ENCODE measurements at regions not wholly inside any gene's neighbourhood (a gene's known extent, or its start where the extent isn't known, plus 50 kb on each side); places are given as distances from the start of the nearest gene placed in this dataset.

GRCh38 chr9:126275386-126276001 is 51.1 kb upstream of the MVB12B start:
- ChIA-PET CTCF (interaction anchor here (0.6 kb wide), 1 partner anchor 501 kb away, joined by 3 read pairs; no protein-coding TSS in a partner anchor), POLR2A (no interaction called here)
- TF ChIP-seq, protein P1, sequence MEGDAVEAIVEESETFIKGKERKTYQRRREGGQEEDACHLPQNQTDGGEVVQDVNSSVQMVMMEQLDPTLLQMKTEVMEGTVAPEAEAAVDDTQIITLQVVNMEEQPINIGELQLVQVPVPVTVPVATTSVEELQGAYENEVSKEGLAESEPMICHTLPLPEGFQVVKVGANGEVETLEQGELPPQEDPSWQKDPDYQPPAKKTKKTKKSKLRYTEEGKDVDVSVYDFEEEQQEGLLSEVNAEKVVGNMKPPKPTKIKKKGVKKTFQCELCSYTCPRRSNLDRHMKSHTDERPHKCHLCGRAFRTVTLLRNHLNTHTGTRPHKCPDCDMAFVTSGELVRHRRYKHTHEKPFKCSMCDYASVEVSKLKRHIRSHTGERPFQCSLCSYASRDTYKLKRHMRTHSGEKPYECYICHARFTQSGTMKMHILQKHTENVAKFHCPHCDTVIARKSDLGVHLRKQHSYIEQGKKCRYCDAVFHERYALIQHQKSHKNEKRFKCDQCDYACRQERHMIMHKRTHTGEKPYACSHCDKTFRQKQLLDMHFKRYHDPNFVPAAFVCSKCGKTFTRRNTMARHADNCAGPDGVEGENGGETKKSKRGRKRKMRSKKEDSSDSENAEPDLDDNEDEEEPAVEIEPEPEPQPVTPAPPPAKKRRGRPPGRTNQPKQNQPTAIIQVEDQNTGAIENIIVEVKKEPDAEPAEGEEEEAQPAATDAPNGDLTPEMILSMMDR (IDR thresholded peaks at IDR 0.05; ENCODE audit: unreplicated experiment): no peak
- H3K4me3 Mint-ChIP-seq (ENCODE audit: unreplicated experiment): no peak overlapping the region
- BruUV-seq (replicated peaks): no TSS peak
- no peaks in the 10 kb centered on the region for H3K36me3 Mint-ChIP-seq (ENCODE audit: insufficient read depth, unreplicated experiment)
- peaks cover 48% of the 10 kb centered on the region for H3K27me3 Mint-ChIP-seq (ENCODE audit: insufficient read depth, unreplicated experiment)
- DNase-seq (ENCODE audit: unreplicated experiment): no peak
- peaks cover 11% of the 10 kb centered on the region for H3K9me3 Mint-ChIP-seq (ENCODE audit: unreplicated experiment)
- intact Hi-C loops (cut with micrococcal nuclease): no loop called here
- no peaks in the 10 kb centered on the region for H3K4me1 Mint-ChIP-seq (ENCODE audit: insufficient read depth, unreplicated experiment)
- no peak overlapping the region for H3K27ac Mint-ChIP-seq (ENCODE audit: low read depth, unreplicated experiment)

DNA sequence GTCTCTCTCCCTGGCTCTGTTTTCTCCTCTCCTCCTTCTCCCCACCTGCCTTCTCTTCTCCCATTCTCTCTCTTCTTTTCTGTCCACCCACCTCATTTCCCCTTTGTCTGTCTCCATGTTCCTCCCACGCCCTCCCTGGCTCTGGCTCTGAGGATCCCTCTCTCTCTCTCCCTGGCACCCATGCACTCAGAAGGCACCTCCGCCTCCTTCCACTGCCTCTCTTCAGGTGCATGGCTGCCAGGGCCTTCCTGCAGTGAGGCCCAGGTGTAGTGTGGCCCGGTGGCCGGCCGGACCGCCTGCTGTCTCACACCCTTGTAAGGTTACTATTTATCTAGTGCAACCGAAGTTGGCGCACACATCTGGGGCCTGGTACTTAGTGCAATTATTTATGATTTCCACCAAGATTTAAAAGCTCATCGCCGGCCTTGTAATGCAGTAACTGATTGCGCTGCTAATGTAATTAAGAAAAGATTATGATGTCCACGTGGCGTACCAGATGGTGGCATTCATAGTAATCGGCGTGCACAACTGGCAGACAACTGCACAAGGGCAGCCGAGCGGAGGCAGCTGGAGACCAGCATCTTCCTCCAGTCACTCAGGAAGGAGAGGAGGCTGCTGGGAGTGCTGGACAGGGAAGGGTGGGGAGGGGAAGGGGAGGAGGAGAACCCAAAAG is 50.4 kb upstream of the MVB12B start:
- CTCF ChIA-PET: interaction anchor here (0.6 to 0.8 kb wide), 4 partner anchors 12 to 123 kb away, joined by 3 read pairs; no protein-coding TSS in a partner anchor
- BruUV-seq (replicated peaks): no TSS peak
- no peaks in the 10 kb centered on the region for H3K4me1 Mint-ChIP-seq (ENCODE audit: insufficient read depth, unreplicated experiment)
- TF ChIP-seq, protein P1 (IDR thresholded peaks at IDR 0.05; ENCODE audit: unreplicated experiment): no peak
- no peak for DNase-seq (ENCODE audit: unreplicated experiment)
- peaks cover 11% of the 10 kb centered on the region for H3K9me3 Mint-ChIP-seq (ENCODE audit: unreplicated experiment)
- no peak overlapping the region for H3K27ac Mint-ChIP-seq (ENCODE audit: low read depth, unreplicated experiment)
- intact Hi-C loops (cut with micrococcal nuclease): no loop called here
- no peak overlapping the region for H3K4me3 Mint-ChIP-seq (ENCODE audit: unreplicated experiment)
- no peaks in the 10 kb centered on the region for H3K36me3 Mint-ChIP-seq (ENCODE audit: insufficient read depth, unreplicated experiment)
- POLR2A ChIA-PET: no interaction called here
- H3K27me3 Mint-ChIP-seq (ENCODE audit: insufficient read depth, unreplicated experiment): peaks cover 55% of the 10 kb centered on the region

Data from MCF 10A (cell line).